ENCODE measurements at regions not wholly inside any gene's neighbourhood (a gene's known extent, or its start where the extent isn't known, plus 50 kb on each side); places are given as distances from the start of the nearest gene placed in this dataset.

DNA sequence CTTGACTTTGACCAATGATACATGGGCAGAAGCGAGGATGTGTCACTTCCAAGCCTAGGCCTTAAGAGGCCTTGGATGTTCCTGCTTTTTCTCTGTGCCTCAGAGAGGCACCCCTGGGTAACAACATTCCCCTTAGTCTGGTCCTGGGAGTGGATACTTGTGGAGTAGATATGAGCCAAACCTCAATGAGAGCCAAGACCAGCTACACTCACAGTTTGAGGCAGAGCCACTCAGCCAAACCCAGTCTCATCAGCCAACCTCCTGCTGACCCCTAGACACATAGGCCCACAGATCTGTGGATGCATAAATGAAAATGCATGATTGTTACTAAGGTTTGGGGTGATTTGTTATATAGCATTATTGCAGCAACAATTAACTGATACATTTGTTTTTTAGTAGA is 114.2 kb downstream of the ZNF621 start:
- no peak for DNase-seq (ENCODE audit: low spot score)
- intact Hi-C loops (cut with DNase I) = no loop called here

DNA sequence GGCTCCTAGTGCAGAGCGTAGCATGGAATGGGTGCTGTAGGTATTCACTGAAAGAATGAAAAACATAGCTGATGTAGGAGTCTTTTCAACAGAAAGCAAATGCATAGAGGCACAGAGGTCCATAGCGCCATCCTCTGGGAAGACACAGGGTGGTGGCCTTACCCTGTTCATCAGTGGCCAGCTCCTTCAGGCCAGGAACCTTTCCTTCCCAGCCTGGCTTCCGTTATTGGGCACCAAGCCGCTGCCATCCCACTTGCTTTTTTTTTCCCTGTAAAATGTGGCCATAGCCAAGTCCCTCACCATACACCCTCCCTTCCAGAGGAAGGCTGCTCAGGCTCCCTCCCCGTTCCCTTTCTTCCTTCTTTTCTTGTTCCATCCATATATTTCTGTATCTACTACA is 118.1 kb downstream of the ZNF621 start:
- no peak for DNase-seq (ENCODE audit: low spot score)
- intact Hi-C loops (cut with DNase I) = no loop called here

DNA sequence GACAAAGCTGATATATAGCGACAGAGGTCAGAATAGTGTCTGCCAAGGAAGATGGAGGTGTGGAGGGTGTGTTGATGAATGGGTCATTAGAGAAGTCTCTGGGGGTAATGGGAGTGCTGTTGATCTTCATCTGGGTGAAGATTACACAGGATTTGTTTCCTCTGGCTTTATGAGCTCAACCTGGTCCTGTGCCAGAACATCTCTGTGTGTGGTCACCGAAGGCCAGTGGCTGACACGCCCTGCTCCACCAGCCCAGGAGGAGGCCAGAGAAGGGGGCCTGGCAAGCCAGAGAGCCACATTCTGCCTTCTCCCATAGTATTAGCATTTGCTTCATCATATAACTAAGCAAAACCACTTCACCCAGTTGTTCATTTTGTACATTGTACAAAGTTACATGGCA is 121.1 kb downstream of the ZNF621 start:
- intact Hi-C loops (cut with DNase I) = no loop called here
- no peak for DNase-seq (ENCODE audit: low spot score)

DNA sequence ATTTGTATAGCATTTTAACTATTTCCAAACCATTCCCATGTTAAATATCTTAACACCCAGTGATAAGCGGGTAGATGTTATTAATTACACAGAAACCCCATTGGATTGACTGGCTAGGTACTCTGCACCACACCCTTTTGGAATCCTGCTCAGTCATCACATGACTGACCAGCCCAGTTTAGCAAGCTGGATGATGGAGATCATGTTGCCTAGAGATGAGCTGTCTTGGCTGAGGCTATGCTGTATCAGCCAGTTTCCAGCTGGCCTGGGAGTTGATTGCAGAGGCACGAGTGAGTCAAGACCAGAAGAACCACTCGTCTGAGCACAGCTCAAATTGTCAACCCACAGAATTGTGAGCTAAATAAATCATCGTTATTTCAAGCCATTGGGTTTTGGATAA is 124.6 kb downstream of the ZNF621 start:
- no peak for DNase-seq (ENCODE audit: low spot score)
- intact Hi-C loops (cut with DNase I) = no loop called here

DNA sequence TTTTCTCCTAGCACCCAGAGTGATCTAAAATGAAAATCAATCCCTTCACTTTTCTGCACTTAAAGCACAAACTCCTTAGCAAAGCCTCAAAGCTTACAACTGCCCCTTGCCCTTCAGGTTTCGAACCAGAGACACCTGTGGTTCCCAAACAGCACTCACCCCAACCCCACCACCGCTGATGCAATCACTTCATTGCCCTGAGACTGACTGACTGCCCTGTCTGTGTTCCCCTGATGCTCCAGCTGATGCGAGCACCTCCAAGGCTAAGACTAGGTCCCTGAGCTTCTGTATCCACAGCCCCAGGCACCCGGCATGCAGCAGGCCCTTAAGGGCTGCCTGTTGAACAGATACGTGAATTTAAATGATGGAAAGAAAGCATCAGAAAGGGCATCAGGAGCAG is 127.3 kb downstream of the ZNF621 start:
- intact Hi-C loops (cut with DNase I) = no loop called here
- no peak for DNase-seq (ENCODE audit: low spot score)

DNA sequence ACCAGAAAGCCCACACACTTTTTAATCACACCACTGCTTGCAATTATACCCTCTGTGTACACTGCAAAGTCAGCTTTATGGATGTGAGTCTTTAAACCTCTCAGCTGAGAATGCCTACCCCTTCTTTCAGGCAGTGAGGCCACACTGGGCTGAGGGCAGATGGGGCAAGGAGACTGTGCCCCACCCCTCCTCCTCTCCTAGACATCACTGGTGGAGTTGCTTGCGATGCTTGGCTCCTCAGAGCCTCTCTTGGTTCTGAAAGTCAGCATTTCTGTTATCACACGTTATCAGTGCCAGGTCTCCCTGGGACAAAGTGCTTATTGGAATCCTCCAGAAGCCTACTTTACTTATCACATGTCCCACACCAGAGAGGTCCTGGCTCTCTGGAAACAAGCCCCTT is 128.2 kb downstream of the ZNF621 start:
- DNase-seq (ENCODE audit: low spot score) = no peak

DNA sequence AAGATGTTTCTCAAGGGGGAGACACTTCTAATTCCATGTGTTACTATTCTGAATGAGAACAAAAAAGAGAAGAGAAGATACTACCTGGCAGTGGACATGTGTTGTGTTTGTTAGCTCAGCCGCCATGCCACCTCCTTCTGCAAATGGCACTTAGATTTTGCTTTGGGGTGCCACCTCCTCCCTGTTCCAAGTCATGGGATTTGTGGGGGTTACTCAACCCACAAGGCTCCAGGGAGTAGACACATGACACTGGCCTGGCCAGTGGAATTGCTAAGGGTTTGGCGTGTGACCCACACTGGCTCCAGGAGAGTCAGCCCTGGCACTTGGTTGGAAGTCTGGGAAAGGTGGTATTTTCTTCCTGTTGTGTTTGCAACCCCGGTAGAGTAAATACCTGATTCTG is 129.1 kb downstream of the ZNF621 start:
- DNase-seq (ENCODE audit: low spot score) = no peak
- intact Hi-C loops (cut with DNase I) = no loop called here

More for the DNA sequence above, 128.2 kb downstream of the ZNF621 start:
- intact Hi-C loops (cut with DNase I) = no loop called here

DNA sequence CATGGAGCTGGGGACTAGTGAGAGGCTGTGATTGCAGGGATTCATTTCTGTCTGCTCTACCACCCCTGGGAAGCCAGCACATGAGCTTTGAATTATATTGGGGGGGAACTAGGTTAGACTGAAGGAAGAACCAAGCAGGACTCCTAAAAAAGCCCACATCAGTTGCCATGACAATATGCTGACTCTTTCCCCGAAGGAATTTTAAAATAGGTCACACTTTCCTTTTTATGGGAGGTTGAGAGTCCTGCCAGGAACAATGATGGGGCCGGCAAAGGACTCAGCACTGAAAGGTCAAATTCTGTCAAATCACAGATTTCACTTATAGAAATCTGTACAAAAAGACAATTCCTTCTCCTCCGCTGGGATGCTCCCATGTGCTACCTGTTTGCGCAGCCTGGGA is 130.8 kb downstream of the ZNF621 start:
- intact Hi-C loops (cut with DNase I) = no loop called here
- DNase-seq (ENCODE audit: low spot score) = no peak

DNA sequence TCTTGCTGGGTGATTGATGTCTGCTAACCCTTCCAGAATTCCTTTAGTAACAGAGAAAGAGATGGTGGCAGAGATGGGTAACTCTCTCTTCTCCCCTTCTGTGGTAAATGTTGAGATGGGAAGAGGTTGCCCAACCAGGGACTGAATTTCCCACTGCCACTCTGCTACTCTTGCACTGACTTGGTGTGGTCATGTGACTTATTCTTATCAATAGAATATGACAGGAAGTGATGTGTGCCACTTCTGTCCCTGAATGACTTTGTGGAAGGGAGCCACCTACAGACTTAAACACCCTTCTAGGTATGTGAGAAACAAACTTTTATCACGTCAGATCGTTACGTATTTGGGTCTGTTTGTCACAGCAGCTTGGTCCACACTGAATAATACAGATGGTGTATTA is 132.9 kb downstream of the ZNF621 start:
- intact Hi-C loops (cut with DNase I) = no loop called here
- no peak for DNase-seq (ENCODE audit: low spot score)

DNA sequence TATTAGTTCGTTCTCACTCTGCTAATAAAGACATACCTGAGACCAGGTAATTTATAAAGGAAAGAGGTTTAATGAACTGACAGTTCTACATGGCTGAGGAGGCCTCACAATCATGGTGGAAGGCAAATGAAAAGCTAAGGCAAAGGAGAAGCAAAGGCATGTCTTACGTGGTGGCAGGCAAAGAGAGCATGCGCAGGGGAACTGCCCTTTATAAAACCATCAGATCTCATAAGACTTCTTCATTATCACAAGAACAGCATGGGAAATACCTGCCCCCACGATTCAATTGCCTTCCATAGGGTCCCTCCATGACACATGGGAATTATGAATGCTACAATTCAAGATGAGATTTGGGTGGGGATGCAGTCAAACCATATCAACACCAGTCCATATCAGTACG is 133.5 kb downstream of the ZNF621 start:
- DNase-seq (ENCODE audit: low spot score) = no peak
- intact Hi-C loops (cut with DNase I) = no loop called here

DNA sequence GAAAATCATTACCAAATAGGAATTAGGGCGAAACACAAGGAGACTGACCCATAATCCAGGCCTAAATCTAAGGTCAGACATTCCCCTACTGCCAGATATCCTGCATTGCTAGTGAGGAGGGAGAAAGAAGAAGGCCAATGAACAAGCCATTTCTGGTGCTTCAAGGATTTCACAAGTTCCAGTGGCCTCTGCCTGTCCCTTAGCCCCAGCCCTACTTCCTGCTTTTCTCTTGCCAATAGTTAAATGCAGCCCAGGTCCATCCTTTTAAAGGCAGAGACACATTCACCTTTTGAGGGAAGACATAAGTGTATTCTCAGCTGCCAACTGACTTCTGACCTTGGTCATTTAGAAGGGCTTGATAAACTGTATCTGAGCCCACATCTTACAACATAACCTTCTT is 135.8 kb downstream of the ZNF621 start:
- intact Hi-C loops (cut with DNase I) = no loop called here

DNA sequence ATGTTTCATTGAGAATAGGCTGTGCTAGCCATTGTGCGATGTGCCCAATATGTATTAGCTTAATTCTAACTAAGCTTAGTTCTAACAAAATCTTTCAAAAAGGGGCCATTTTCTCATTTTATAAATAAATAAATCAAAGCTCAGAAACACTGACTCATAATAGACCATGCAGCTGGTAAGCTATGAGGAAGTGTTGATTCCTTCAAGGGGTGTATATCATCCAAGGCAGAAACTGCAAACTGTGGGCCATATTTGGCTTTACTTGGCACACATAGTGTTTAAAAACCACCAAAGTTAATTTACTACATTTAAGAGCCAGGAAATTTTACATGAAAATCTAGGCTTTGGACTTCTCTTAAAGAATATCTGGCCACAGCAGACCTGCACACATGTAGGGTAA is 136.5 kb downstream of the ZNF621 start:
- intact Hi-C loops (cut with DNase I) = no loop called here

More for the DNA sequence above, 135.8 kb downstream of the ZNF621 start:
- no peak for DNase-seq (ENCODE audit: low spot score)

DNA sequence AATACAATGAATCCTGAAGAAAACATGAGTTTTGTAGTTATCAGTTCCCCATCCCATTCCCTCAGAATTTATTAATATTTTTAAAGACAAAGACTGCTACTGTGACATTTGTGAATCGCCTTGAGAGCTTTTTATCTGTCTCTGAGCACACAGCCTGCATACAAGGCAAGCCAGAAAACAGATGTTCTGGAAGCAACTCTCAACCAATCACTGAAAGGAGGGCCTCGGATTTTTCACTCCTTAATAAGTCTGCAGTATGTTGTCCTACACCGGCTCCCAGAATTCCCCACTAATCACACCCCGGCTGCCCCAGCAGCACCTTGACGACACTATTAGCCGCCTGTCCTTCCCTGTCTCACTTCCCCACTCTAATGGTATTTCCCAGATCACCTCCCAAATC is 138.5 kb downstream of the ZNF621 start:
- intact Hi-C loops (cut with DNase I) = no loop called here
- no peak for DNase-seq (ENCODE audit: low spot score)

More for the DNA sequence above, 136.5 kb downstream of the ZNF621 start:
- no peak for DNase-seq (ENCODE audit: low spot score)

DNA sequence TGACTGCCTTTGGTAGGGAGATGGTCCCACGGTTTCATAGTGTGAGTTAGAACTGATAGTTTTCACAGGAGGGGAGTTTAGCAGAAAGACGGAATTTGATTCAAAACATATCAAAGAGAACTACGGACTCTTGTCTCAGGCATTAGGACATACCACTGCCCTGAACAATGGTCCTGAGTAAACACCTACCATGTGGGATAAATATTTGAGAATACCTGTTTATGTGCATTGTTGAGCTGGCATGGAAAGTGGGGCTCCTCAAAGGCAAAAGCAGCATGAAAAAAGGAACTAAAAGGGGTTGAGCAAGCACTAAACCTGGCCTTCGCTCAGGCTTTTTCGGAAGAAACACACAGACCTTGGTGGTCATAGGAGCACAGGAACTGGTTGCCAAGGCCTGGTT is 144.4 kb downstream of the ZNF621 start:
- no peak for DNase-seq (ENCODE audit: low spot score)
- intact Hi-C loops (cut with DNase I) = no loop called here

DNA sequence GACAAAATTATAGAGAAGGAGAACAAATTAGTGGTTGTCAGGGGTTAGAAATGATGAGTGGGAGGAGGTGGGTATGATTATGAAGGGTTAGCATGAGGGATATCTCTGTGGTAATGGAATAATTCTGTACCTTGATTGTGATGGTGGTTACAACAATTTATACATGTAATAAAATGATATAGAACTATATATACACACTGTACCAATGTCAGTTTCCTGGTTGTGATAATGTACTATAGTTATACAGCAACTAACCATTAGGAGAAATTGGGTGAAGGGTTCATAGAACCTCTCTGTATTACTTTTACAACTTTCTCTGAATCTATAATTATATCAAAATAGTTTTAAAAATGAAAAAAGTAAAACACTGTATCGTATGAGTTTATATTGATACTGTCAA is 148.1 kb downstream of the ZNF621 start:
- intact Hi-C loops (cut with DNase I) = no loop called here
- DNase-seq (ENCODE audit: low spot score) = no peak

DNA sequence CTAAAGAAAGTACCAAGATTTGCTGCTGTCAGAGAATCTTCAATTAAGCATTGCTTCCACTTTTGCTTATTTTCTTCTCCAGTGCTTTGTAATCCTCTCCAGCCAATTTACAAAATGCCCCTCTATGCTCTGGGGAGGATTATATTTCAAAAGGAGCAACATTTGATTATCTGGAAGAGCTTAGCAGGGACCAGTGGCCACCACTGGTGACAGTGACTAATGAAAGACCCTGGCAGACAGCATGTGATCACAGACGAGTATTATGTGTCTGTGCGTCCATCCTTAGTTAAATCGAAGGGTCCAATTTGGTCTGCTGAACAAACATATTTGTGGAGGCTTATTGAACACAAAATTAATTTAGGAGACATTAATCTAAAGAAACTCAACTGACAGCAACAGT is 152.6 kb downstream of the ZNF621 start:
- intact Hi-C loops (cut with DNase I) = loop anchor here in 1 of 2 donors (5.0 kb wide), 1 partner anchor 1545 kb away; no protein-coding TSS in a partner anchor
- no peak for DNase-seq (ENCODE audit: low spot score)

DNA sequence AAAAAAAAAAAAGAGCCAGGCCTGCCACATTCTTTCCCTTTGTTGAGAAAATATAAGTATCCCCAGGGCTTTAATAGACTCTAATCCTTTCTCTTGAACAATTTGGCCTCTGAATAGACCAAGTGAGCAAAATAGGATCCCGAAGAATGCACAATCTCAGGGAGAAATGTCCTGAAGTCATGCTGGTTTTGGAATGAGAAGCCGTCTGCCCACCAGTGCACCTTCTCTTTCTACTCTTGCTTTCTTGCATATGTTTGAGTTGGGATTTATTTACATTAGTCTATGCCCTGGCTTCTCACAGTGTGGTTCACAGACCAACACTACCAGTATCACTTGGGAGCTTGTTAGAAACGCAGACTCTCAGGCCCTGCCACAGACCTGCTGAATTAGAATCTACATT is 153.0 kb downstream of the ZNF621 start:
- DNase-seq (ENCODE audit: low spot score) = no peak
- intact Hi-C loops (cut with DNase I) = loop anchor here in 1 of 2 donors (5.0 kb wide), 1 partner anchor 1545 kb away; no protein-coding TSS in a partner anchor

DNA sequence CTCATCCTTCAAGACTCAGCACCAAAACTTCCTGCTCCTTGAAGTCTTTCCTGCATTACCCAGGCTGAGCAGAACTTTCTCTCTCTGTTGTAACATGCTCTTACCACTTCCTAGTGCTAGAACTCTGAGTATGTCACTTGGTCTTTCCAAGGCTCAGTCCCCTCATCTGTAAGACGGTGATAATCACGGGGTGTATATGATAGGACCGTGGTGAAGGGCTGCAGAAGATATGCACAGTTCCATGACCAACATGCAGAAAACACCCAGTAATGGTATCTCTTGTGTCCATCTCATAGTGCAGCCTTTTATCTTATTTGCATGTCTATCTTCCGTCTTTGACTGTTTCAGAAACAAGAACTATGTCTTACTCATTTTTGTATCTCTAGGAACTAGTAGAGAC is 154.5 kb downstream of the ZNF621 start:
- intact Hi-C loops (cut with DNase I) = loop anchor here in 1 of 2 donors (5.0 kb wide), 1 partner anchor 1547 kb away; no protein-coding TSS in a partner anchor

DNA sequence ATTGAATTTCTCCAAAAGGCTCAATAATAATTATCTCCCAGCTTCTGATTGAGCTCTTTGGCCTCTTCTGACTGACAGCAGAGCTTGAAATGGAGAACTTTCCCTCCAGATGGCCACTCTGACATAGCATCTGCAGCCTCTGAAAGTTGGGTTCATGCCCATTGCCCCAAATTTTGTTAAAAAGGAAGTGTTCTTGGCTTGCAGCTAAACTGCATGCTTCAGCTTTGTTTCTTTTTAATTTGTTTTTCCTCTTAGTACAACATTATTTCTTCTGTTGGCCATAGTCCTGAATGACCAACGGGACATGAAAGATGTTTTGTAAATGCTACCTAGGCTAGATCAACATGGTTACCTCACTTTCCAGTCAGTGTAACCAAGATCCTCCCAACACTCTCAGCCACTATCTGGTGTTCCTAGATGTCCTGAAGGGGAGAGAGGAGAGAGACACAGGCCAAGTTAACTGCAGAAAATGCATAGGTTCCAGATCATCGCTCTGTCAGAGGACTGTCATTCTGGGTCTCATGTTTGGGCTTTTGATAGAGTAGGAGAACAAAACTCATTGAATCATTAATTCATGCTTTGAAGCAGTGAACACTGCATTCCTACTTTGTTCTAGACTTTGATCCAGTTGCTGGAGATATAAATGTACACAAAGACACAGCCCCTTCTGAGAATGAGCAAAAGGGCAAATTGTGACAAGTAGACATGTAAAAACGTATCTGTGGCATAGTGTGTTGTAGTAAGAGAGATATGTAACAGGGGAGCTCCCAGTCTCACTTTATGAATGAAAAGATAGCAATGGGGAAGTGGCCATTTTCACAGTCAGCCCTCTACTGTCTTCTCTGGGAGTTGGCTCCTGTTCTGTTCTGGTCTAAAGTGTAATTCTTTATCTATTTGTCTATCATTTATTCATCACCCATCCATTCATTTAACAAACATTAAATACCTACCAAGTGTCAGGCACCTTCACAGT is 156.2 kb downstream of the ZNF621 start:
- intact Hi-C loops (cut with DNase I) = no loop called here
- DNase-seq (ENCODE audit: low spot score) = no peak

More for the DNA sequence above, 154.5 kb downstream of the ZNF621 start:
- DNase-seq (ENCODE audit: low spot score) = no peak

DNA sequence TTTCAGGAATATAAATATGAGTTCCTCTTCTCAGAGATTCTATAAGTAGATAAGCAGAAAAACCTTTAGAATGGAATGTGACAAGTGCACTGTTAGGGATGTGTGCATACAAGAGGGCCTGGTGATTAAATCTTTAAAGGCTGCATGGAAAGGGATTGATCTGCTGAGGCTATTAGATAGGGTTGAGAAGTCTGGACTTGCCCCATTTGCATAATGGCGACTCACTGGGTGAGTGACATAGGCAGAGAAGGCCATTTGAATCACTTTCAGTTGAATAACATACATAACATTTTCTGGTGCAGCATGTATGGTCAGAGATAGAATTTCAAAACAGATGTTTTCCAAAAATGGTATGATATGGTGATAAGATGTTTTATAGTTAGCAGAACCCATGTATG is 156.9 kb downstream of the ZNF621 start:
- intact Hi-C loops (cut with DNase I) = no loop called here

DNA sequence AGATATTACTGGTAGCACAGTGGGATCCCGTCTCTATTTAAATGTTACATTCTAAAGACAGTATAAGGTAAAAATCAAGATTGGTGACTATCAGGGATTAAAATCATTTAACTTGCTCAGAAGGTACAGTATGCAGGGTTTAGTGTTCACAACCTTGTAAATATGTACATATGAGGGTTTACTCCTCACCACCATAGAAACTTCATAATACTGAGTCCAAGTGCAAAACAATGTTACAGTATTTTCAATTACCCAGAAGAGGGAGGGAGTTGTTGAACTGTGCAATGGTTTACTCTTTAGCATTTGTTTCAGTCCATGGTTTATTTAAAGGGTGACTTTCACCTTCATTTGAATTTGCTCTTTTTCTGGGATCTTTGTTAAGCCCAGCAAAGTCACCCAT is 165.1 kb downstream of the ZNF621 start:
- intact Hi-C loops (cut with DNase I) = no loop called here
- no peak for DNase-seq (ENCODE audit: low spot score)

More for the DNA sequence above, 156.9 kb downstream of the ZNF621 start:
- DNase-seq (ENCODE audit: low spot score) = no peak
